ENCODE measurements at regions not wholly inside any gene's neighbourhood (a gene's known extent, or its start where the extent isn't known, plus 50 kb on each side); places are given as distances from the start of the nearest gene placed in this dataset.

DNA sequence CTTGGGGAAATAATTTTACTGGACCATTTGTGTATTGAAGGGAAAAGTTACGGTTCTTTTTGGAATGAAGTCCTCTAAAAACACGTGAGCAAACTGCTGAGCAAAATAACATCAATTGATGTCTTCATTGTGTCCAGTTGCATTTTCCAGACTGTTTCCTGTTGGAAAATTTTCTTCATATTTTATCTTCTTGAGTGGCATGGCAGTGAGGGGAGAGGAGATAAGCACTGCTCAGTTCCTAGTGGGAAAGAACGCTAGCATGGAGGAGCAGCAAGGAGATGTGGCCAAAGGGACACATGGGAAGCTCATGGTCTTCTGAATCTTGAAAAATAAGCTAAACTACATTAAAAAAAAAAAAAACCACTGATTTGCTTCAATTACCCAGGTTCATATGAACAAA is 776.0 kb downstream of the TFAP2A start:
- Histone ChIP-seq H3K27ac (no peak overlapping the region), H3K4me1 (no peaks in the 10 kb centered on the region), H3K4me3 (no peak overlapping the region), H3K36me3 (no peaks in the 10 kb centered on the region), H3K27me3 (no peaks in the 10 kb centered on the region), H3K9me3 (no peaks in the 10 kb centered on the region)
- intact Hi-C loops (cut with DNase I; ENCODE audit: low total_unique reads) = no loop called here
- no peak for DNase-seq
- no peak for TF ChIP-seq POLR2A (IDR thresholded peaks at IDR 0.05)
- TF ChIP-seq, protein P1, sequence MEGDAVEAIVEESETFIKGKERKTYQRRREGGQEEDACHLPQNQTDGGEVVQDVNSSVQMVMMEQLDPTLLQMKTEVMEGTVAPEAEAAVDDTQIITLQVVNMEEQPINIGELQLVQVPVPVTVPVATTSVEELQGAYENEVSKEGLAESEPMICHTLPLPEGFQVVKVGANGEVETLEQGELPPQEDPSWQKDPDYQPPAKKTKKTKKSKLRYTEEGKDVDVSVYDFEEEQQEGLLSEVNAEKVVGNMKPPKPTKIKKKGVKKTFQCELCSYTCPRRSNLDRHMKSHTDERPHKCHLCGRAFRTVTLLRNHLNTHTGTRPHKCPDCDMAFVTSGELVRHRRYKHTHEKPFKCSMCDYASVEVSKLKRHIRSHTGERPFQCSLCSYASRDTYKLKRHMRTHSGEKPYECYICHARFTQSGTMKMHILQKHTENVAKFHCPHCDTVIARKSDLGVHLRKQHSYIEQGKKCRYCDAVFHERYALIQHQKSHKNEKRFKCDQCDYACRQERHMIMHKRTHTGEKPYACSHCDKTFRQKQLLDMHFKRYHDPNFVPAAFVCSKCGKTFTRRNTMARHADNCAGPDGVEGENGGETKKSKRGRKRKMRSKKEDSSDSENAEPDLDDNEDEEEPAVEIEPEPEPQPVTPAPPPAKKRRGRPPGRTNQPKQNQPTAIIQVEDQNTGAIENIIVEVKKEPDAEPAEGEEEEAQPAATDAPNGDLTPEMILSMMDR (IDR thresholded peaks at IDR 0.05) = no peak

GRCh38 chr6:9634776-9635175 is 780.1 kb downstream of the TFAP2A start:
- H3K27me3 ChIP-seq = no peaks in the 10 kb centered on the region
- H3K9me3 ChIP-seq = no peaks in the 10 kb centered on the region
- H3K4me3 ChIP-seq = no peak overlapping the region
- H3K36me3 ChIP-seq = no peaks in the 10 kb centered on the region
- no peak overlapping the region for H3K27ac ChIP-seq
- H3K4me1 ChIP-seq = no peaks in the 10 kb centered on the region
- intact Hi-C loops (cut with DNase I; ENCODE audit: low total_unique reads) = loop anchor here (5.0 kb wide), 1 partner anchor 602 kb away; no protein-coding TSS in a partner anchor
- TF ChIP-seq, protein P1 (IDR thresholded peaks at IDR 0.05) = no peak
- TF ChIP-seq POLR2A (IDR thresholded peaks at IDR 0.05) = no peak
- no peak for DNase-seq

DNA sequence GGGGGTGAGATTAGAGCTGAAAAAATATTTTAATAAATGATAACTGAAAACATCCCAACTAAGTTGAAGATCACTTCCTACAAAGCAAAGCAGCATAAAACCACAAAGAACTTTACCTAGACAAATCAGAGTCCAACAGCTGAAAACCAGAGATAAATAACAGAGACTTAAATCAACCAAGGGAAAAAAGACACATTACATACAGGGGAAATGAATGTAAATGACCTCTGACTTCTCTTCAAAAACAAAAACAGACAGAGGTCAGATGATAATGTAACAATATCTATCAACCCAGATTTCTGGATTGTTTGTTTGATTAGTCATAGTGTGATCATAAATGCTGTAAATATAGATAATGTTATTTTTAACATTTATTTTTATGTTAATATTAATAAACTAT is 782.8 kb downstream of the TFAP2A start:
- no peak for DNase-seq
- intact Hi-C loops (cut with DNase I; ENCODE audit: low total_unique reads) = loop anchor here (5.0 kb wide), 1 partner anchor 600 kb away; no protein-coding TSS in a partner anchor
- TF ChIP-seq, protein P1 (IDR thresholded peaks at IDR 0.05) = no peak
- TF ChIP-seq POLR2A (IDR thresholded peaks at IDR 0.05) = no peak

GRCh38 chr6:9628819-9629218 is 786.1 kb downstream of the TFAP2A start:
- TF ChIP-seq, protein P1 (IDR thresholded peaks at IDR 0.05) = no peak
- TF ChIP-seq POLR2A (IDR thresholded peaks at IDR 0.05) = no peak
- intact Hi-C loops (cut with DNase I; ENCODE audit: low total_unique reads) = no loop called here
- no peaks in the 10 kb centered on the region for H3K9me3 ChIP-seq
- H3K4me3 ChIP-seq = no peak overlapping the region
- no peak overlapping the region for H3K27ac ChIP-seq
- no peak for DNase-seq
- H3K27me3 ChIP-seq = no peaks in the 10 kb centered on the region
- H3K36me3 ChIP-seq = no peaks in the 10 kb centered on the region
- no peaks in the 10 kb centered on the region for H3K4me1 ChIP-seq

More for the DNA sequence above, 782.8 kb downstream of the TFAP2A start:
- Histone ChIP-seq H3K4me1 (no peaks in the 10 kb centered on the region), H3K9me3 (no peaks in the 10 kb centered on the region), H3K27ac (no peak overlapping the region), H3K36me3 (no peaks in the 10 kb centered on the region), H3K4me3 (no peak overlapping the region), H3K27me3 (no peaks in the 10 kb centered on the region)

- Histone ChIP-seq H3K27ac (no peak overlapping the region), H3K9me3 (no peaks in the 10 kb centered on the region), H3K4me3 (no peak overlapping the region), H3K27me3 (no peaks in the 10 kb centered on the region), H3K4me1 (no peaks in the 10 kb centered on the region), H3K36me3 (no peaks in the 10 kb centered on the region)
- no peak for DNase-seq
- intact Hi-C loops (cut with DNase I; ENCODE audit: low total_unique reads) = no loop called here
- TF ChIP-seq POLR2A (IDR thresholded peaks at IDR 0.05) = no peak
- TF ChIP-seq, protein P1 (IDR thresholded peaks at IDR 0.05) = no peak
Observed at GRCh38 chr6:9627916-9628315, 787.0 kb downstream of the TFAP2A start.

All from uterus (tissue), 3 donors.